ENCODE measurements at regions not wholly inside any gene's neighbourhood (a gene's known extent, or its start where the extent isn't known, plus 50 kb on each side); places are given as distances from the start of the nearest gene placed in this dataset.
"Not testable (repeated sequence)": the region's sequence is repeated elsewhere in the genome, so short reads cannot be mapped to it uniquely, and the experiment has no call there.

- Histone ChIP-seq H3K27ac (ENCODE audit: low read length) (peak overlapping the region; percentile 18), H3K4me1 (ENCODE audit: control insufficient read depth, insufficient read depth, low read length) (peaks cover 9% of the 10 kb centered on the region), H3K4me3 (ENCODE audit: low read length in 2 of 2) (peak overlapping the region in 1 of 2 donors; percentile 22), H3K9me3 (ENCODE audit: control insufficient read depth in 2 of 2, low read length in 2 of 2) (no peaks in the 10 kb centered on the region), H3K27me3 (ENCODE audit: control insufficient read depth in 1 of 2, insufficient read depth in 2 of 2, low read length in 2 of 2) (no peaks in the 10 kb centered on the region), H3K9ac (ENCODE audit: low read length in 2 of 2) (peak overlapping the region in 1 of 2 donors; percentile 46), H3K36me3 (ENCODE audit: control insufficient read depth in 2 of 2, insufficient read depth in 2 of 2, low read length in 2 of 2) (no peaks in the 10 kb centered on the region)
Observed at GRCh38 chr5:167934551-167934971, 356.9 kb upstream of the WWC1 start.

DNA sequence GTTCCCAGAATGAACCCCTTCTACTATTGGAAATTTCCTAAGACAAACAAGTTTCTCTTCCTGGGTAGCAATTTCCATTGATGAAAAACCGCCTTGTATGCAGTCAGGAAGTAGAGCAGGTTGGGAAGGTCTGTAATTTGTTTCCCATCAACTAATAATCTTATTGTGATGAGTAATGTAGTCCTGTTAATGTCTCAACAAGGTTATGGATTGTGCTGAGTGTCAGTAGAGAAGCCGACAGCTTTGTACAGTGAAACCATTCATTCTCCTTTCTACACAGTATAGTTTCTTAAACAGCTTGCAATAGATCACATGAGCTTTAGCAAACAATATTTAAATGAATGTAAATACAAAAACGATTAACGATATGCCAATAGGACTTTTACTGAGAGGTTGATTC, 355.4 kb upstream of the WWC1 start:
- H3K4me3 ChIP-seq (ENCODE audit: low read length in 2 of 2), result no peak overlapping the region
- H3K36me3 ChIP-seq (ENCODE audit: control insufficient read depth in 2 of 2, insufficient read depth in 2 of 2, low read length in 2 of 2), result no peaks in the 10 kb centered on the region
- H3K9me3 ChIP-seq (ENCODE audit: control insufficient read depth in 2 of 2, low read length in 2 of 2), result no peaks in the 10 kb centered on the region
- H3K27ac ChIP-seq (ENCODE audit: low read length), result no peak overlapping the region
- no peaks in the 10 kb centered on the region for H3K27me3 ChIP-seq (ENCODE audit: control insufficient read depth in 1 of 2, insufficient read depth in 2 of 2, low read length in 2 of 2)
- H3K4me1 ChIP-seq (ENCODE audit: control insufficient read depth, insufficient read depth, low read length), result peaks cover 9% of the 10 kb centered on the region
- H3K9ac ChIP-seq (ENCODE audit: low read length in 2 of 2), result no peak overlapping the region

GRCh38 chr5:167936944-167937634, 354.4 kb upstream of the WWC1 start:
- Histone ChIP-seq H3K27ac (ENCODE audit: low read length) (no peak overlapping the region), H3K27me3 (ENCODE audit: control insufficient read depth in 1 of 2, insufficient read depth in 2 of 2, low read length in 2 of 2) (no peaks in the 10 kb centered on the region), H3K4me1 (ENCODE audit: control insufficient read depth, insufficient read depth, low read length) (peaks cover 9% of the 10 kb centered on the region), H3K4me3 (ENCODE audit: low read length in 2 of 2) (no peak overlapping the region), H3K9me3 (ENCODE audit: control insufficient read depth in 2 of 2, low read length in 2 of 2) (no peaks in the 10 kb centered on the region), H3K36me3 (ENCODE audit: control insufficient read depth in 2 of 2, insufficient read depth in 2 of 2, low read length in 2 of 2) (no peaks in the 10 kb centered on the region), H3K9ac (ENCODE audit: low read length in 2 of 2) (no peak overlapping the region)

GRCh38 chr5:167937635-167937998, 353.8 kb upstream of the WWC1 start:
- Histone ChIP-seq H3K9me3 (ENCODE audit: control insufficient read depth in 2 of 2, low read length in 2 of 2) (no peaks in the 10 kb centered on the region), H3K36me3 (ENCODE audit: control insufficient read depth in 2 of 2, insufficient read depth in 2 of 2, low read length in 2 of 2) (no peaks in the 10 kb centered on the region), H3K27me3 (ENCODE audit: control insufficient read depth in 1 of 2, insufficient read depth in 2 of 2, low read length in 2 of 2) (no peaks in the 10 kb centered on the region), H3K4me3 (ENCODE audit: low read length in 2 of 2) (no peak overlapping the region), H3K9ac (ENCODE audit: low read length in 2 of 2) (no peak overlapping the region), H3K27ac (ENCODE audit: low read length) (no peak overlapping the region), H3K4me1 (ENCODE audit: control insufficient read depth, insufficient read depth, low read length) (peaks cover 9% of the 10 kb centered on the region)

DNA sequence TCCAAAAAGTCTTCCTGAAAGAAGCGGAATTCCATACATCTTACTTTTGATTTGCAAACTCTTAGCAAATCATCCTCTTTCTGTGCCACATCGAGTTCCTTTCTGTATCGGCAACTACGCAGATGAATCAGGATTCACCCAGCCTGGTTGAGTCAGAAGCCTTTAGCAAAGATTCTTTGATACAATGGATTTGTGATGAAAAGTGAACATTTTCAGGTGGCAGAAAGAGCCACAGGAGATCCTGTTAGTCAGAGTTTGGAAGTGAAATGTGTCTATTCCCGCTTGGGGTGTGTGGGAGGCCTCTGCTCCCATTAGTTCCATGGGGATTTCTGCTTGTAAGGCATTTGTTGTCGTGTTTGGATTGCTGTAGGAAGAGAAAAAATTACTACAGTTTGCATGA, 351.8 kb upstream of the WWC1 start:
- Histone ChIP-seq H3K27ac (ENCODE audit: low read length) (no peak overlapping the region), H3K9ac (ENCODE audit: low read length in 2 of 2) (no peak overlapping the region), H3K4me1 (ENCODE audit: control insufficient read depth, insufficient read depth, low read length) (peaks cover 14% of the 10 kb centered on the region), H3K36me3 (ENCODE audit: control insufficient read depth in 2 of 2, insufficient read depth in 2 of 2, low read length in 2 of 2) (no peaks in the 10 kb centered on the region), H3K27me3 (ENCODE audit: control insufficient read depth in 1 of 2, insufficient read depth in 2 of 2, low read length in 2 of 2) (no peaks in the 10 kb centered on the region), H3K9me3 (ENCODE audit: control insufficient read depth in 2 of 2, low read length in 2 of 2) (no peaks in the 10 kb centered on the region), H3K4me3 (ENCODE audit: low read length in 2 of 2) (no peak overlapping the region)

- no peaks in the 10 kb centered on the region for H3K9me3 ChIP-seq (ENCODE audit: control insufficient read depth in 2 of 2, low read length in 2 of 2)
- no peaks in the 10 kb centered on the region for H3K36me3 ChIP-seq (ENCODE audit: control insufficient read depth in 2 of 2, insufficient read depth in 2 of 2, low read length in 2 of 2)
- no peak overlapping the region for H3K27ac ChIP-seq (ENCODE audit: low read length)
- H3K9ac ChIP-seq (ENCODE audit: low read length in 2 of 2), result no peak overlapping the region
- peaks cover 15% of the 10 kb centered on the region for H3K4me1 ChIP-seq (ENCODE audit: control insufficient read depth, insufficient read depth, low read length)
- no peak overlapping the region for H3K4me3 ChIP-seq (ENCODE audit: low read length in 2 of 2)
- no peaks in the 10 kb centered on the region for H3K27me3 ChIP-seq (ENCODE audit: control insufficient read depth in 1 of 2, insufficient read depth in 2 of 2, low read length in 2 of 2)
Observed at GRCh38 chr5:167940911-167941310, 350.5 kb upstream of the WWC1 start.

DNA sequence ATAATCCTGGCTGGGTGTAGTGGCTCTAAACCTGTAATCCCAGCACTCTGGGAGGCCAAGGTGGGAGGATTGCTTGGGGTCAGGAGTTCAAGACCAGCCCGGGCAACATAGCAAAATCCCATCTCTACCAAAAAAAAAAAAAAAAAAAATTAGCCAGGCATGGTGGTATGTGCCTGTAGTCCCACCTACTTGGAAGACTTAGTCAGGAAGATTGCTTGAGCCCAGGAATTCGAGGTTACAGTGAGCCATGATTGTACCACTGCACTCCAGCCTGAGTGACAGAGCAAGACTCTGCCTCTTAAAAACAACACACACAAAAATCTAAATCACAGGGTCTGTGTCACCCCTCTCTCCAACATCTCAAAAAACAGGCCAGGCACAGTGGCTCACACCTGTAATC, 349.9 kb upstream of the WWC1 start:
- not testable (repeated sequence) for H3K27ac ChIP-seq (ENCODE audit: low read length); H3K4me3 ChIP-seq (ENCODE audit: low read length in 2 of 2); H3K27me3 ChIP-seq (ENCODE audit: control insufficient read depth in 1 of 2, insufficient read depth in 2 of 2, low read length in 2 of 2); H3K9me3 ChIP-seq (ENCODE audit: control insufficient read depth in 2 of 2, low read length in 2 of 2); H3K9ac ChIP-seq (ENCODE audit: low read length in 2 of 2); H3K36me3 ChIP-seq (ENCODE audit: control insufficient read depth in 2 of 2, insufficient read depth in 2 of 2, low read length in 2 of 2)
- H3K4me1 ChIP-seq (ENCODE audit: control insufficient read depth, insufficient read depth, low read length), result peaks cover 22% of the 10 kb centered on the region

DNA sequence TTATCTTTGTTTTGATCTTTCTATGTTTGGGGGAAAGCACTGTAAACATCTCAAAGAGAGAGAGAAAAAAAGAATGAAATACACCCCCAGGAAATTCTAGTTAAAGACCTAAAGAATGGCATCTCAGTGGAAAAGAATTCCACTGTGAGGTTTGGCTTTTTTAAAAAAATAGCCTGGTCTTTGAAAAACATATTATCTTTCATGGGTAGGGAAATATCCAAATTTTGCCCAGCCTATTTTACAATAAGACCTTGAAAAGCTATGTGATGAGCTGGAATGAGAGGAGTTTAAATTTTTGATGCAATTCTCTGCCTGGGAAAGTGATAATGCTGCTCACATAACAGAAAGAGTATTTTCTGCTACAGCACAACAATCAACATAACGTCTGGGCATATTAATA, 348.1 kb upstream of the WWC1 start:
- no peaks in the 10 kb centered on the region for H3K9me3 ChIP-seq (ENCODE audit: control insufficient read depth in 2 of 2, low read length in 2 of 2)
- H3K27me3 ChIP-seq (ENCODE audit: control insufficient read depth in 1 of 2, insufficient read depth in 2 of 2, low read length in 2 of 2), result no peaks in the 10 kb centered on the region
- H3K4me3 ChIP-seq (ENCODE audit: low read length in 2 of 2), result no peak overlapping the region
- no peak overlapping the region for H3K9ac ChIP-seq (ENCODE audit: low read length in 2 of 2)
- H3K4me1 ChIP-seq (ENCODE audit: control insufficient read depth, insufficient read depth, low read length), result peaks cover 20% of the 10 kb centered on the region
- H3K27ac ChIP-seq (ENCODE audit: low read length), result no peak overlapping the region
- H3K36me3 ChIP-seq (ENCODE audit: control insufficient read depth in 2 of 2, insufficient read depth in 2 of 2, low read length in 2 of 2), result no peaks in the 10 kb centered on the region

DNA sequence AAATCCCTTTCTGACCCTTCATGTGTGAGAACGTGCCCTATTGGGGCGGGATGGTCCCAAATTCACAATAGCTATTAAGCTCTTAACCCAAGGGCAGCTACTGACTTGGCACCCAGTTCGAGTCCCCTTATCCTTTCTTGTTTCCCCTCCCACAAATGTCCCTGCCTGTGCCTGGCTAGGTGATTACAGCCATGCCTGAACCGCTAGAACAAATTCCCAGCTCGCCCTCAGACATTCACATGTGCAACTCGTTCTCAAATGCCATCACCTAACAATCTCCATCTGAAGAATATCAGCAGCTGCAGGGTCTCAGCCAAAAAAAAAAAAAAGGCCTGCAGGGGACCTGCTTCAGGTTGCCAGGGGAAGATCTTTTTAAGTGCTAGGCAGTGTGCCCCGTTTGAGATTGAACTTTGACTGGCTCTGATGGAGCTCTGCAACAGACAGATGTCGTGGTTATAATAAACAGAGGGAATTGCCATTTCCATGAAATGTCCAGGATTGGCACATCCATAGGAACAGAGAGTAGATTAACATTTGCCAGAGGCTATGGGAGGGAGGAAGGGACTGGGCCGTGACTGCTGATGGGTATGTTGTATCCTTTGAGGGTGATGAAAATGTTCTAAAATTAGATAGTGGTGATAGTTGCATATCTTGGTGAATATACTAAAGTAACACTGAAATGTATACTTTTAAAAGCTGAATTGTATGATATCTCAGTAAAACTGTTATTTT, 347.2 kb upstream of the WWC1 start:
- H3K9ac ChIP-seq (ENCODE audit: low read length in 2 of 2), result peak overlapping the region in 1 of 2 donors; percentile 50
- no peak overlapping the region for H3K4me3 ChIP-seq (ENCODE audit: low read length in 2 of 2)
- no peaks in the 10 kb centered on the region for H3K9me3 ChIP-seq (ENCODE audit: control insufficient read depth in 2 of 2, low read length in 2 of 2)
- H3K36me3 ChIP-seq (ENCODE audit: control insufficient read depth in 2 of 2, insufficient read depth in 2 of 2, low read length in 2 of 2), result no peaks in the 10 kb centered on the region
- peak overlapping the region; percentile 83 for H3K27ac ChIP-seq (ENCODE audit: low read length)
- no peaks in the 10 kb centered on the region for H3K27me3 ChIP-seq (ENCODE audit: control insufficient read depth in 1 of 2, insufficient read depth in 2 of 2, low read length in 2 of 2)
- H3K4me1 ChIP-seq (ENCODE audit: control insufficient read depth, insufficient read depth, low read length), result peaks cover 20% of the 10 kb centered on the region

GRCh38 chr5:167945542-167946384, 345.7 kb upstream of the WWC1 start:
- Histone ChIP-seq H3K4me3 (ENCODE audit: low read length in 2 of 2) (no peak overlapping the region), H3K4me1 (ENCODE audit: control insufficient read depth, insufficient read depth, low read length) (peaks cover 25% of the 10 kb centered on the region), H3K36me3 (ENCODE audit: control insufficient read depth in 2 of 2, insufficient read depth in 2 of 2, low read length in 2 of 2) (no peaks in the 10 kb centered on the region), H3K9ac (ENCODE audit: low read length in 2 of 2) (peak overlapping the region; percentile 50 to 71), H3K9me3 (ENCODE audit: control insufficient read depth in 2 of 2, low read length in 2 of 2) (no peaks in the 10 kb centered on the region), H3K27ac (ENCODE audit: low read length) (peak overlapping the region; percentile 83), H3K27me3 (ENCODE audit: control insufficient read depth in 1 of 2, insufficient read depth in 2 of 2, low read length in 2 of 2) (no peaks in the 10 kb centered on the region)

Measured in stomach smooth muscle (tissue), 2 donors.